ENCODE measurements at regions not wholly inside any gene's neighbourhood (a gene's known extent, or its start where the extent isn't known, plus 50 kb on each side); places are given as distances from the start of the nearest gene placed in this dataset.

- H3K27me3 ChIP-seq (ENCODE audit: control insufficient read depth, insufficient read depth, low read length): no peaks in the 10 kb centered on the region
- no peak for DNase-seq (ENCODE audit: low read depth)
- TF ChIP-seq CTCF (IDR thresholded peaks at IDR 0.05; ENCODE audit: insufficient read depth, low read length, severe bottlenecking): no peak
- H3K4me3 ChIP-seq (ENCODE audit: low read depth, low read length): no peak overlapping the region
- H3K36me3 ChIP-seq (ENCODE audit: control insufficient read depth, insufficient read depth, low read length): no peaks in the 10 kb centered on the region
- FAIRE-seq: no peak
These were observed 281.2 kb upstream of the NR2F2 start for GRCh38 chr15:96049323-96049722.

GRCh38 chr15:96049766-96050165 lies 280.7 kb upstream of the NR2F2 start:
- H3K36me3 ChIP-seq (ENCODE audit: control insufficient read depth, insufficient read depth, low read length): no peaks in the 10 kb centered on the region
- H3K27me3 ChIP-seq (ENCODE audit: control insufficient read depth, insufficient read depth, low read length): no peaks in the 10 kb centered on the region
- FAIRE-seq: no peak
- H3K4me3 ChIP-seq (ENCODE audit: low read depth, low read length): no peak overlapping the region
- no peak for DNase-seq (ENCODE audit: low read depth)
- no peak for TF ChIP-seq CTCF (IDR thresholded peaks at IDR 0.05; ENCODE audit: insufficient read depth, low read length, severe bottlenecking)

- TF ChIP-seq CTCF (IDR thresholded peaks at IDR 0.05; ENCODE audit: insufficient read depth, low read length, severe bottlenecking): no peak
- Histone ChIP-seq H3K4me3 (ENCODE audit: low read depth, low read length) (no peak overlapping the region), H3K27me3 (ENCODE audit: control insufficient read depth, insufficient read depth, low read length) (no peaks in the 10 kb centered on the region), H3K36me3 (ENCODE audit: control insufficient read depth, insufficient read depth, low read length) (no peaks in the 10 kb centered on the region)
- DNase-seq (ENCODE audit: low read depth) (peak; percentile 38), FAIRE-seq (no peak)
These were observed 278.9 kb upstream of the NR2F2 start for GRCh38 chr15:96051598-96051997.

GRCh38 chr15:96052154-96052553 lies 278.3 kb upstream of the NR2F2 start:
- Histone ChIP-seq H3K27me3 (ENCODE audit: control insufficient read depth, insufficient read depth, low read length) (no peaks in the 10 kb centered on the region), H3K4me3 (ENCODE audit: low read depth, low read length) (no peak overlapping the region), H3K36me3 (ENCODE audit: control insufficient read depth, insufficient read depth, low read length) (no peaks in the 10 kb centered on the region)
- TF ChIP-seq CTCF (IDR thresholded peaks at IDR 0.05; ENCODE audit: insufficient read depth, low read length, severe bottlenecking): no peak
- DNase-seq (ENCODE audit: low read depth): no peak
- FAIRE-seq: no peak

- no peak for FAIRE-seq
- no peak for DNase-seq (ENCODE audit: low read depth)
- Histone ChIP-seq H3K36me3 (ENCODE audit: control insufficient read depth, insufficient read depth, low read length) (no peaks in the 10 kb centered on the region), H3K27me3 (ENCODE audit: control insufficient read depth, insufficient read depth, low read length) (no peaks in the 10 kb centered on the region), H3K4me3 (ENCODE audit: low read depth, low read length) (peak overlapping the region; percentile 34)
- TF ChIP-seq CTCF (IDR thresholded peaks at IDR 0.05; ENCODE audit: insufficient read depth, low read length, severe bottlenecking): no peak
These were observed 277.9 kb upstream of the NR2F2 start for GRCh38 chr15:96052572-96053030.

GRCh38 chr15:96053031-96053780 lies 277.3 kb upstream of the NR2F2 start:
- DNase-seq (ENCODE audit: low read depth) (peak; percentile 42), FAIRE-seq (no peak)

More at GRCh38 chr15:96053031-96053780, 277.3 kb upstream of the NR2F2 start:
- H3K4me3 ChIP-seq (ENCODE audit: low read depth, low read length): peak overlapping the region; percentile 34
- no peaks in the 10 kb centered on the region for H3K27me3 ChIP-seq (ENCODE audit: control insufficient read depth, insufficient read depth, low read length)
- no peak for TF ChIP-seq CTCF (IDR thresholded peaks at IDR 0.05; ENCODE audit: insufficient read depth, low read length, severe bottlenecking)
- no peaks in the 10 kb centered on the region for H3K36me3 ChIP-seq (ENCODE audit: control insufficient read depth, insufficient read depth, low read length)
